SK-N-SH (cell line): ENCODE measurements at regions not wholly inside any gene's neighbourhood (a gene's known extent, or its start where the extent isn't known, plus 50 kb on each side); places are given as distances from the start of the nearest gene placed in this dataset.

Experiments
- CTCF ChIA-PET: fragments of 300-600, 350-600 bp; formaldehyde crosslinking; extraction: SDS; loops from one replicate; lab custom pipeline; 2021; lab: Yijun Ruan, JAX
- POLR2A ChIA-PET: fragments of 350-600 bp; sonication (Branson Sonifier 250); formaldehyde crosslinking; extraction: SDS; loops from one replicate; lab custom pipeline; 2020; ENCODE audit warnings: antibody characterized with exemption, inconsistent platforms; lab: Yijun Ruan, JAX
- DNase-seq: peaks from one replicate; pipeline ENCODE4 v3.0.0; 2012
- H2AFZ ChIP-seq: fragments of 200-600 bp; sonication (generic); 2 replicates; pipeline ENCODE4 v1.8.1; 2016; ENCODE audit warnings: antibody characterized with exemption, mild to moderate bottlenecking, low read depth
- H3F3A ChIP-seq: fragments of 200-600 bp; sonication (generic); replicated peaks from 2 replicates; pipeline ENCODE3; 2016; ENCODE audit warnings: antibody characterized with exemption, mild to moderate bottlenecking; ENCODE audit not compliant: insufficient read depth
- H3K27ac ChIP-seq, 2 experiments: fragments of 200-500 bp in 1 of 2; fragments of 200-600 bp in 1 of 2; sonication (Bioruptor generic) in 1 of 2; sonication (generic), shearing (Covaris generic) in 1 of 2; 2 replicates each; pipeline versions ENCODE4 v1.5.1 to v1.6.1; 2014 to 2016; ENCODE audit warnings: low read depth in 2 of 2, inconsistent platforms in 1 of 2, low read length in 1 of 2, mild to moderate bottlenecking in 1 of 2, mixed read lengths in 1 of 2
- H3K27me3 ChIP-seq: fragments of 200-600 bp; sonication (generic), shearing (Covaris generic); 2 replicates; pipeline ENCODE4 v1.6.1; 2016; ENCODE audit warnings: mixed run types; ENCODE audit not compliant: insufficient read depth
- H3K36me3 ChIP-seq, 2 experiments: fragments of 200-500 bp in 1 of 2; fragments of 200-600 bp in 1 of 2; sonication (Bioruptor generic) in 1 of 2; sonication (generic) in 1 of 2; replicated peaks in 1 of 2; 2 replicates each; pipeline versions ENCODE3 to v1.5.1; 2014 to 2016; ENCODE audit warnings: low read length in 1 of 2, mild to moderate bottlenecking in 1 of 2; ENCODE audit not compliant: insufficient read depth in 2 of 2, control insufficient read depth in 1 of 2
- H3K4me1 ChIP-seq, 2 experiments: fragments of 200-500 bp in 1 of 2; fragments of 200-600 bp in 1 of 2; sonication (Bioruptor generic) in 1 of 2; sonication (generic), shearing (Covaris generic) in 1 of 2; 2 replicates each; pipeline versions ENCODE4 v1.5.1 to v1.6.1; 2014 to 2016; ENCODE audit warnings: low read depth in 1 of 2, low read length in 1 of 2, mixed run types in 1 of 2; ENCODE audit not compliant: insufficient read depth in 2 of 2, control insufficient read depth in 1 of 2
- H3K4me2 ChIP-seq: fragments of 200-600 bp; sonication (generic), shearing (Covaris generic); 2 replicates; pipeline ENCODE4 v1.6.1; 2017; ENCODE audit warnings: mixed run types
- H3K4me3 ChIP-seq, 2 experiments: fragments of 200-500 bp in 1 of 2; fragments of 200-600 bp in 1 of 2; sonication (Bioruptor generic) in 1 of 2; sonication (generic), shearing (Covaris generic) in 1 of 2; 2 replicates each; pipeline versions ENCODE4 v1.5.1 to v1.8.1; 2014 to 2016; ENCODE audit warnings: low read depth in 2 of 2, inconsistent platforms in 1 of 2, low read length in 1 of 2, mild to moderate bottlenecking in 1 of 2, mixed read lengths in 1 of 2, moderate library complexity in 1 of 2
- H3K79me2 ChIP-seq: fragments of 200-600 bp; sonication (generic); 2 replicates; pipeline ENCODE4 v1.8.1; 2017; ENCODE audit warnings: mild to moderate bottlenecking; ENCODE audit not compliant: insufficient read depth
- H3K9ac ChIP-seq: fragments of 200-600 bp; sonication (generic); 2 replicates; pipeline ENCODE4 v1.6.1; 2017; ENCODE audit warnings: mixed run types
- H3K9me2 ChIP-seq: fragments of 200-600 bp; sonication (generic); 2 replicates; pipeline ENCODE4 v1.6.1; 2017; ENCODE audit warnings: mixed run types
- H3K9me3 ChIP-seq: fragments of 200-600 bp; sonication (generic); 2 replicates; pipeline ENCODE4 v1.6.1; 2017; ENCODE audit warnings: mixed run types, mild to moderate bottlenecking, moderate library complexity
- H4K20me1 ChIP-seq: fragments of 200-600 bp; sonication (generic); 2 replicates; pipeline ENCODE4 v1.6.1; 2017; ENCODE audit warnings: mild to moderate bottlenecking, mixed run types; ENCODE audit not compliant: insufficient read depth
- EP300 ChIP-seq, 2 experiments: IDR thresholded peaks; 2 replicates each; pipeline versions ENCODE4 v1.4.0 to v1.6.1; 2012; ENCODE audit warnings: borderline replicate concordance in 1 of 2, low read depth in 1 of 2, low read length in 1 of 2
- FOXJ3 ChIP-seq: sonication (generic); formaldehyde crosslinking; IDR thresholded peaks from 2 replicates; pipeline ENCODE4 v1.5.1; 2020; ENCODE audit warnings: mild to moderate bottlenecking, missing genetic modification reagents
- NFIC ChIP-seq: IDR thresholded peaks from 2 replicates; pipeline ENCODE4 v1.4.0; 2012; ENCODE audit warnings: borderline replicate concordance
- RFX5 ChIP-seq: IDR thresholded peaks from 2 replicates; pipeline ENCODE4 v1.6.1; 2012; ENCODE audit warnings: mild to moderate bottlenecking, improper control_type of control experiment, low read length
- SIN3A ChIP-seq: IDR thresholded peaks from 2 replicates; pipeline ENCODE4 v1.6.1; 2012; ENCODE audit warnings: low read depth, mild to moderate bottlenecking, low read length, moderate library complexity, borderline replicate concordance
- TF ChIP-seq, protein P1 (sequence below): IDR thresholded peaks from 2 replicates; pipeline ENCODE4 v1.6.1; 2012; ENCODE audit warnings: mild to moderate bottlenecking, low read depth, low read length, moderate library complexity
- TF ChIP-seq, protein P2 (sequence below): fragments of 200-600 bp; sonication (generic); IDR thresholded peaks from 2 replicates; pipeline ENCODE4 v1.6.1; 2017; ENCODE audit warnings: antibody characterized with exemption, mild to moderate bottlenecking, moderate library complexity
- TF ChIP-seq, protein P3 (sequence below): IDR thresholded peaks from 2 replicates; pipeline ENCODE4; 2012
- TF ChIP-seq, protein P4 (sequence below): IDR thresholded peaks from 2 replicates; pipeline ENCODE4 v1.4.0; 2012; ENCODE audit warnings: low read depth, borderline replicate concordance
- TF ChIP-seq, protein P5 (sequence below): IDR thresholded peaks from 2 replicates; pipeline ENCODE4 v1.4.0; 2012; ENCODE audit warnings: low read depth

DNA sequence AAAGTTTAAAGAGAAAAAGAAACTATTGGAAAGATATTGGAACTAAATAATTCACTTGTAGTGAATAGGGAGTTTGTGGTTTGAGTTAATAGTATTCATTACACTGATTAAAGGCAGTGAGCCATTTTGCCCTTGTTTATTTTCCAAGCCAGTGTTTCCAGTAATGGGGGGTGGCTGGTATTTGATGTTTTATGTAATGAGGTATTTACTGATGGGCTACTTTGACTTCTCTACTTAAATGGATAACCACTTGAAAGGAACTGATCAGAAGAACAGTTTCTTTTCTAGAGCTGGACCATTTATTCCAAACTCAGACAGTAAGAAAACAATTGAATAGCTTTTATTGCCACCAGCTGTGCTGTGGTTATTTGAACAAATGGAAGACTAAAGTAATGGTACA lies 227.0 kb upstream of the HDAC9 start:
- no peaks in the 10 kb centered on the region for H3K79me2 ChIP-seq

More for the DNA sequence above, 227.0 kb upstream of the HDAC9 start:
- Histone ChIP-seq H3K27ac (no peak overlapping the region), H3K9me3 (no peaks in the 10 kb centered on the region), H3K4me2 (no peak overlapping the region), H3K4me1 (no peaks in the 10 kb centered on the region; a peak in 1 of 4 replicates), H3K36me3 (no peaks in the 10 kb centered on the region), H3K9ac (no peak overlapping the region), H3K4me3 (no peak overlapping the region), H4K20me1 (no peaks in the 10 kb centered on the region), H3K27me3 (no peaks in the 10 kb centered on the region), H2AFZ (no peak overlapping the region), H3K9me2 (no peaks in the 10 kb centered on the region), H3F3A (no peaks in the 10 kb centered on the region)
- no peak for DNase-seq
- CTCF ChIA-PET: interaction anchor here (1.6 kb wide), 1 partner anchor 499 kb away, joined by 5 read pairs; no protein-coding TSS in a partner anchor
- no peak for TF ChIP-seq FOXJ3 (CRISPR knock-in tag)
- TF ChIP-seq EP300 (IDR thresholded peaks at IDR 0.05; ENCODE audit: borderline replicate concordance in 1 of 2, low read depth in 1 of 2, low read length in 1 of 2): no peak
- TF ChIP-seq, protein P1, sequence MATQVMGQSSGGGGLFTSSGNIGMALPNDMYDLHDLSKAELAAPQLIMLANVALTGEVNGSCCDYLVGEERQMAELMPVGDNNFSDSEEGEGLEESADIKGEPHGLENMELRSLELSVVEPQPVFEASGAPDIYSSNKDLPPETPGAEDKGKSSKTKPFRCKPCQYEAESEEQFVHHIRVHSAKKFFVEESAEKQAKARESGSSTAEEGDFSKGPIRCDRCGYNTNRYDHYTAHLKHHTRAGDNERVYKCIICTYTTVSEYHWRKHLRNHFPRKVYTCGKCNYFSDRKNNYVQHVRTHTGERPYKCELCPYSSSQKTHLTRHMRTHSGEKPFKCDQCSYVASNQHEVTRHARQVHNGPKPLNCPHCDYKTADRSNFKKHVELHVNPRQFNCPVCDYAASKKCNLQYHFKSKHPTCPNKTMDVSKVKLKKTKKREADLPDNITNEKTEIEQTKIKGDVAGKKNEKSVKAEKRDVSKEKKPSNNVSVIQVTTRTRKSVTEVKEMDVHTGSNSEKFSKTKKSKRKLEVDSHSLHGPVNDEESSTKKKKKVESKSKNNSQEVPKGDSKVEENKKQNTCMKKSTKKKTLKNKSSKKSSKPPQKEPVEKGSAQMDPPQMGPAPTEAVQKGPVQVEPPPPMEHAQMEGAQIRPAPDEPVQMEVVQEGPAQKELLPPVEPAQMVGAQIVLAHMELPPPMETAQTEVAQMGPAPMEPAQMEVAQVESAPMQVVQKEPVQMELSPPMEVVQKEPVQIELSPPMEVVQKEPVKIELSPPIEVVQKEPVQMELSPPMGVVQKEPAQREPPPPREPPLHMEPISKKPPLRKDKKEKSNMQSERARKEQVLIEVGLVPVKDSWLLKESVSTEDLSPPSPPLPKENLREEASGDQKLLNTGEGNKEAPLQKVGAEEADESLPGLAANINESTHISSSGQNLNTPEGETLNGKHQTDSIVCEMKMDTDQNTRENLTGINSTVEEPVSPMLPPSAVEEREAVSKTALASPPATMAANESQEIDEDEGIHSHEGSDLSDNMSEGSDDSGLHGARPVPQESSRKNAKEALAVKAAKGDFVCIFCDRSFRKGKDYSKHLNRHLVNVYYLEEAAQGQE: no peak
- TF ChIP-seq NFIC: no peak
- TF ChIP-seq, protein P2, sequence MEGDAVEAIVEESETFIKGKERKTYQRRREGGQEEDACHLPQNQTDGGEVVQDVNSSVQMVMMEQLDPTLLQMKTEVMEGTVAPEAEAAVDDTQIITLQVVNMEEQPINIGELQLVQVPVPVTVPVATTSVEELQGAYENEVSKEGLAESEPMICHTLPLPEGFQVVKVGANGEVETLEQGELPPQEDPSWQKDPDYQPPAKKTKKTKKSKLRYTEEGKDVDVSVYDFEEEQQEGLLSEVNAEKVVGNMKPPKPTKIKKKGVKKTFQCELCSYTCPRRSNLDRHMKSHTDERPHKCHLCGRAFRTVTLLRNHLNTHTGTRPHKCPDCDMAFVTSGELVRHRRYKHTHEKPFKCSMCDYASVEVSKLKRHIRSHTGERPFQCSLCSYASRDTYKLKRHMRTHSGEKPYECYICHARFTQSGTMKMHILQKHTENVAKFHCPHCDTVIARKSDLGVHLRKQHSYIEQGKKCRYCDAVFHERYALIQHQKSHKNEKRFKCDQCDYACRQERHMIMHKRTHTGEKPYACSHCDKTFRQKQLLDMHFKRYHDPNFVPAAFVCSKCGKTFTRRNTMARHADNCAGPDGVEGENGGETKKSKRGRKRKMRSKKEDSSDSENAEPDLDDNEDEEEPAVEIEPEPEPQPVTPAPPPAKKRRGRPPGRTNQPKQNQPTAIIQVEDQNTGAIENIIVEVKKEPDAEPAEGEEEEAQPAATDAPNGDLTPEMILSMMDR: no peak
- TF ChIP-seq RFX5: no peak
- TF ChIP-seq, protein P3, sequence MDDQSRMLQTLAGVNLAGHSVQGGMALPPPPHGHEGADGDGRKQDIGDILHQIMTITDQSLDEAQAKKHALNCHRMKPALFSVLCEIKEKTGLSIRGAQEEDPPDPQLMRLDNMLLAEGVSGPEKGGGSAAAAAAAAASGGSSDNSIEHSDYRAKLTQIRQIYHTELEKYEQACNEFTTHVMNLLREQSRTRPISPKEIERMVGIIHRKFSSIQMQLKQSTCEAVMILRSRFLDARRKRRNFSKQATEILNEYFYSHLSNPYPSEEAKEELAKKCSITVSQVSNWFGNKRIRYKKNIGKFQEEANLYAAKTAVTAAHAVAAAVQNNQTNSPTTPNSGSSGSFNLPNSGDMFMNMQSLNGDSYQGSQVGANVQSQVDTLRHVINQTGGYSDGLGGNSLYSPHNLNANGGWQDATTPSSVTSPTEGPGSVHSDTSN: no peak
- TF ChIP-seq, protein P4, sequence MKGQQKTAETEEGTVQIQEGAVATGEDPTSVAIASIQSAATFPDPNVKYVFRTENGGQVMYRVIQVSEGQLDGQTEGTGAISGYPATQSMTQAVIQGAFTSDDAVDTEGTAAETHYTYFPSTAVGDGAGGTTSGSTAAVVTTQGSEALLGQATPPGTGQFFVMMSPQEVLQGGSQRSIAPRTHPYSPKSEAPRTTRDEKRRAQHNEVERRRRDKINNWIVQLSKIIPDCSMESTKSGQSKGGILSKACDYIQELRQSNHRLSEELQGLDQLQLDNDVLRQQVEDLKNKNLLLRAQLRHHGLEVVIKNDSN: no peak
- TF ChIP-seq, protein P5, sequence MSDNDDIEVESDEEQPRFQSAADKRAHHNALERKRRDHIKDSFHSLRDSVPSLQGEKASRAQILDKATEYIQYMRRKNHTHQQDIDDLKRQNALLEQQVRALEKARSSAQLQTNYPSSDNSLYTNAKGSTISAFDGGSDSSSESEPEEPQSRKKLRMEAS: no peak
- no peak for TF ChIP-seq SIN3A
- POLR2A ChIA-PET: no interaction called here
